ENCODE measurements at regions not wholly inside any gene's neighbourhood (a gene's known extent, or its start where the extent isn't known, plus 50 kb on each side); places are given as distances from the start of the nearest gene placed in this dataset.

- CTCF ChIA-PET = interaction anchor here (0.7 kb wide), 1 partner anchor 305 kb away, joined by 3 read pairs; no protein-coding TSS in a partner anchor
- Mint-ChIP-seq H3K27ac (ENCODE audit: unreplicated experiment) (no peak overlapping the region), H3K27me3 (ENCODE audit: unreplicated experiment) (no peaks in the 10 kb centered on the region), H3K4me1 (ENCODE audit: low read depth, unreplicated experiment) (peaks cover 10% of the 10 kb centered on the region), H3K4me3 (ENCODE audit: low read depth, unreplicated experiment) (no peak overlapping the region), H3K9me3 (ENCODE audit: low read depth, unreplicated experiment) (peaks cover 9% of the 10 kb centered on the region), H3K36me3 (ENCODE audit: insufficient read depth, unreplicated experiment) (no peaks in the 10 kb centered on the region)
- no TSS peak for BruUV-seq (replicated peaks)
- intact Hi-C loops (cut with micrococcal nuclease; ENCODE audit: unreplicated experiment) = no loop called here
- DNase-seq = no peak
- TF ChIP-seq CTCF (IDR thresholded peaks at IDR 0.05; ENCODE audit: unreplicated experiment) = no peak
Observed at GRCh38 chr10:4442296-4442695, 383.7 kb upstream of the AKR1E2 start.

GRCh38 chr10:4440260-4440659 lies 385.7 kb upstream of the AKR1E2 start:
- peaks cover 9% of the 10 kb centered on the region for H3K9me3 Mint-ChIP-seq (ENCODE audit: low read depth, unreplicated experiment)
- TF ChIP-seq CTCF (IDR thresholded peaks at IDR 0.05; ENCODE audit: unreplicated experiment) = no peak
- no peak overlapping the region for H3K27ac Mint-ChIP-seq (ENCODE audit: unreplicated experiment)
- BruUV-seq (replicated peaks) = no TSS peak
- intact Hi-C loops (cut with micrococcal nuclease; ENCODE audit: unreplicated experiment) = no loop called here
- DNase-seq = no peak
- CTCF ChIA-PET = no interaction called here
- H3K27me3 Mint-ChIP-seq (ENCODE audit: unreplicated experiment) = no peaks in the 10 kb centered on the region
- H3K4me1 Mint-ChIP-seq (ENCODE audit: low read depth, unreplicated experiment) = peaks cover 10% of the 10 kb centered on the region
- H3K4me3 Mint-ChIP-seq (ENCODE audit: low read depth, unreplicated experiment) = no peak overlapping the region
- H3K36me3 Mint-ChIP-seq (ENCODE audit: insufficient read depth, unreplicated experiment) = no peaks in the 10 kb centered on the region

GRCh38 chr10:4437791-4438190 lies 388.2 kb upstream of the AKR1E2 start:
- Mint-ChIP-seq H3K4me3 (ENCODE audit: low read depth, unreplicated experiment) (no peak overlapping the region), H3K36me3 (ENCODE audit: insufficient read depth, unreplicated experiment) (no peaks in the 10 kb centered on the region), H3K27me3 (ENCODE audit: unreplicated experiment) (no peaks in the 10 kb centered on the region), H3K27ac (ENCODE audit: unreplicated experiment) (no peak overlapping the region), H3K9me3 (ENCODE audit: low read depth, unreplicated experiment) (peaks cover 2% of the 10 kb centered on the region), H3K4me1 (ENCODE audit: low read depth, unreplicated experiment) (peaks cover 10% of the 10 kb centered on the region)
- no peak for DNase-seq
- CTCF ChIA-PET = interaction anchor here (1.1 kb wide), 1 partner anchor 10 kb away, joined by 3 read pairs; no protein-coding TSS in a partner anchor
- no TSS peak for BruUV-seq (replicated peaks)
- no peak for TF ChIP-seq CTCF (IDR thresholded peaks at IDR 0.05; ENCODE audit: unreplicated experiment)
- intact Hi-C loops (cut with micrococcal nuclease; ENCODE audit: unreplicated experiment) = no loop called here

GRCh38 chr10:4437061-4437460 lies 388.9 kb upstream of the AKR1E2 start:
- no peak for DNase-seq
- CTCF ChIA-PET = no interaction called here
- no peak for TF ChIP-seq CTCF (IDR thresholded peaks at IDR 0.05; ENCODE audit: unreplicated experiment)
- H3K27me3 Mint-ChIP-seq (ENCODE audit: unreplicated experiment) = no peaks in the 10 kb centered on the region
- H3K36me3 Mint-ChIP-seq (ENCODE audit: insufficient read depth, unreplicated experiment) = no peaks in the 10 kb centered on the region
- intact Hi-C loops (cut with micrococcal nuclease; ENCODE audit: unreplicated experiment) = no loop called here
- no TSS peak for BruUV-seq (replicated peaks)
- no peak overlapping the region for H3K4me3 Mint-ChIP-seq (ENCODE audit: low read depth, unreplicated experiment)
- H3K27ac Mint-ChIP-seq (ENCODE audit: unreplicated experiment) = no peak overlapping the region
- H3K9me3 Mint-ChIP-seq (ENCODE audit: low read depth, unreplicated experiment) = peaks cover 2% of the 10 kb centered on the region
- peaks cover 10% of the 10 kb centered on the region for H3K4me1 Mint-ChIP-seq (ENCODE audit: low read depth, unreplicated experiment)

All from Calu3 (cell line).